Esophagus (tissue), 2 donors: ENCODE measurements at regions not wholly inside any gene's neighbourhood (a gene's known extent, or its start where the extent isn't known, plus 50 kb on each side); places are given as distances from the start of the nearest gene placed in this dataset.

ENCODE experiments used
- H3K27ac ChIP-seq, 2 donors: one replicate each; pipeline ENCODE4 v1.5.1; 2013; ENCODE audit warnings: low read depth in 2 of 2, mild to moderate bottlenecking in 2 of 2, inconsistent platforms in 1 of 2, low read length in 1 of 2, moderate library complexity in 1 of 2
- H3K27me3 ChIP-seq, 2 donors: one replicate each; pipeline ENCODE4 v1.6.1; 2013; ENCODE audit warnings: low read length in 2 of 2, control low read depth in 1 of 2, mild to moderate bottlenecking in 1 of 2; ENCODE audit not compliant: insufficient read depth in 2 of 2, control insufficient read depth in 1 of 2
- H3K36me3 ChIP-seq, 2 donors: one replicate each; pipeline ENCODE4 v1.6.1; 2013; ENCODE audit warnings: low read length in 1 of 2; ENCODE audit not compliant: control insufficient read depth in 2 of 2, insufficient read depth in 2 of 2
- H3K4me1 ChIP-seq, 2 donors: one replicate each; pipeline ENCODE4 v1.6.1; 2013; ENCODE audit warnings: low read length in 1 of 2; ENCODE audit not compliant: control insufficient read depth in 2 of 2, insufficient read depth in 2 of 2
- H3K4me3 ChIP-seq, 2 donors: one replicate each; pipeline ENCODE4 v1.5.1; 2013; ENCODE audit warnings: low read length in 2 of 2, mild to moderate bottlenecking in 2 of 2, low read depth in 1 of 2, moderate library complexity in 1 of 2
- H3K9me3 ChIP-seq, 2 donors: one replicate each; pipeline ENCODE4 v1.6.1; 2013; ENCODE audit warnings: mild to moderate bottlenecking in 2 of 2, low read depth in 1 of 2, low read length in 1 of 2, moderate library complexity in 1 of 2; ENCODE audit not compliant: control insufficient read depth in 2 of 2, insufficient read depth in 1 of 2
- WGBS, 2 donors: extraction: QIAGEN DNeasy Blood & Tissue Kit; methylation state at CpG; one replicate each; pipeline ENCODE4 v1.1.7; 2013; 5-methylcytosine and 5-hydroxymethylcytosine counted together
- donor health status: healthy with polysubstance abuse.
- donor health status: Bipolar disorder and iron deficiency.

- 83 to 87% methylated on average over 4 of the region's 4 CpGs for WGBS, 2 donors
- Histone ChIP-seq H3K27me3 (no peaks in the 10 kb centered on the region), H3K36me3 (no peaks in the 10 kb centered on the region), H3K9me3 (no peaks in the 10 kb centered on the region), H3K4me1 (no peaks in the 10 kb centered on the region), H3K27ac (no peak overlapping the region), H3K4me3 (no peak overlapping the region)
Observed at GRCh38 chr14:85991156-85991555, 461.2 kb downstream of the FLRT2 start.

- WGBS, 2 donors: 73 to 74% methylated on average over 5 of the region's 5 CpGs
- no peaks in the 10 kb centered on the region for H3K9me3 ChIP-seq
- no peak overlapping the region for H3K27ac ChIP-seq
- no peaks in the 10 kb centered on the region for H3K36me3 ChIP-seq
- no peak overlapping the region for H3K4me3 ChIP-seq
- H3K27me3 ChIP-seq: no peaks in the 10 kb centered on the region
- no peaks in the 10 kb centered on the region for H3K4me1 ChIP-seq
Observed at GRCh38 chr14:85987907-85988306, 458.0 kb downstream of the FLRT2 start.

GRCh38 chr14:85987292-85987691 lies 457.3 kb downstream of the FLRT2 start:
- no peaks in the 10 kb centered on the region for H3K9me3 ChIP-seq
- H3K36me3 ChIP-seq: no peaks in the 10 kb centered on the region
- no peak overlapping the region for H3K4me3 ChIP-seq
- H3K4me1 ChIP-seq: no peaks in the 10 kb centered on the region
- H3K27me3 ChIP-seq: no peaks in the 10 kb centered on the region
- 72 to 80% methylated on average over 1 of the region's 1 CpG for WGBS, 2 donors
- no peak overlapping the region for H3K27ac ChIP-seq

- H3K27me3 ChIP-seq: no peaks in the 10 kb centered on the region
- H3K36me3 ChIP-seq: no peaks in the 10 kb centered on the region
- no peak overlapping the region for H3K4me3 ChIP-seq
- WGBS, 2 donors: 60 to 72% methylated on average over 1 of the region's 1 CpG
- no peak overlapping the region for H3K27ac ChIP-seq
- no peaks in the 10 kb centered on the region for H3K4me1 ChIP-seq
- H3K9me3 ChIP-seq: peaks cover 0 to 5% of the 10 kb centered on the region in 2 donors
Observed at GRCh38 chr14:85978582-85979250, 448.8 kb downstream of the FLRT2 start.

GRCh38 chr14:85974602-85975001 lies 444.7 kb downstream of the FLRT2 start:
- WGBS, 2 donors: 73 to 80% methylated on average over 8 of the region's 8 CpGs
- Histone ChIP-seq H3K4me1 (no peaks in the 10 kb centered on the region), H3K27ac (no peak overlapping the region), H3K4me3 (no peak overlapping the region), H3K27me3 (no peaks in the 10 kb centered on the region), H3K36me3 (no peaks in the 10 kb centered on the region), H3K9me3 (peaks cover 0 to 5% of the 10 kb centered on the region in 2 donors)

GRCh38 chr14:85963486-85963885 lies 433.5 kb downstream of the FLRT2 start:
- H3K4me3 ChIP-seq: no peak overlapping the region
- H3K4me1 ChIP-seq: no peaks in the 10 kb centered on the region
- H3K36me3 ChIP-seq: no peaks in the 10 kb centered on the region
- H3K27me3 ChIP-seq: no peaks in the 10 kb centered on the region
- no peak overlapping the region for H3K27ac ChIP-seq
- no peaks in the 10 kb centered on the region for H3K9me3 ChIP-seq

GRCh38 chr14:85960756-85961155 lies 430.8 kb downstream of the FLRT2 start:
- 46 to 55% methylated on average over 2 of the region's 2 CpGs for WGBS, 2 donors
- no peak overlapping the region for H3K4me3 ChIP-seq
- H3K36me3 ChIP-seq: no peaks in the 10 kb centered on the region
- H3K27me3 ChIP-seq: no peaks in the 10 kb centered on the region
- H3K9me3 ChIP-seq: no peaks in the 10 kb centered on the region
- H3K4me1 ChIP-seq: no peaks in the 10 kb centered on the region
- H3K27ac ChIP-seq: no peak overlapping the region

- Histone ChIP-seq H3K4me1 (no peaks in the 10 kb centered on the region), H3K4me3 (no peak overlapping the region), H3K9me3 (no peaks in the 10 kb centered on the region), H3K27ac (no peak overlapping the region), H3K36me3 (no peaks in the 10 kb centered on the region), H3K27me3 (no peaks in the 10 kb centered on the region)
- 88 to 90% methylated on average over 3 of the region's 3 CpGs for WGBS, 2 donors
Observed at GRCh38 chr14:85959063-85959462, 429.1 kb downstream of the FLRT2 start.

- H3K27ac ChIP-seq: no peak overlapping the region
- H3K27me3 ChIP-seq: no peaks in the 10 kb centered on the region
- WGBS, 2 donors: 58 to 62% methylated on average over 1 of the region's 1 CpG
- no peaks in the 10 kb centered on the region for H3K36me3 ChIP-seq
- H3K9me3 ChIP-seq: no peaks in the 10 kb centered on the region
- no peaks in the 10 kb centered on the region for H3K4me1 ChIP-seq
- no peak overlapping the region for H3K4me3 ChIP-seq
Observed at GRCh38 chr14:85958069-85958468, 428.1 kb downstream of the FLRT2 start.

- no peak overlapping the region for H3K4me3 ChIP-seq
- no peaks in the 10 kb centered on the region for H3K27me3 ChIP-seq
- no peak overlapping the region for H3K27ac ChIP-seq
- H3K4me1 ChIP-seq: no peaks in the 10 kb centered on the region
- H3K9me3 ChIP-seq: no peaks in the 10 kb centered on the region
- H3K36me3 ChIP-seq: no peaks in the 10 kb centered on the region
- 67 to 89% methylated on average over 3 of the region's 3 CpGs for WGBS, 2 donors
Observed at GRCh38 chr14:85953265-85953664, 423.3 kb downstream of the FLRT2 start.
